GM12892 (cell line): ENCODE measurements at regions not wholly inside any gene's neighbourhood (a gene's known extent, or its start where the extent isn't known, plus 50 kb on each side); places are given as distances from the start of the nearest gene placed in this dataset.

Experiments used
- POLR2A ChIP-seq: IDR thresholded peaks from 2 replicates; pipeline ENCODE4 v1.6.1; 2011; ENCODE audit warnings: low read depth, low read length, control low read depth
- TAF1 ChIP-seq: IDR thresholded peaks from 2 replicates; pipeline ENCODE4 v1.6.1; 2011; ENCODE audit warnings: low read depth, mild to moderate bottlenecking, control low read depth, low read length, borderline replicate concordance

DNA sequence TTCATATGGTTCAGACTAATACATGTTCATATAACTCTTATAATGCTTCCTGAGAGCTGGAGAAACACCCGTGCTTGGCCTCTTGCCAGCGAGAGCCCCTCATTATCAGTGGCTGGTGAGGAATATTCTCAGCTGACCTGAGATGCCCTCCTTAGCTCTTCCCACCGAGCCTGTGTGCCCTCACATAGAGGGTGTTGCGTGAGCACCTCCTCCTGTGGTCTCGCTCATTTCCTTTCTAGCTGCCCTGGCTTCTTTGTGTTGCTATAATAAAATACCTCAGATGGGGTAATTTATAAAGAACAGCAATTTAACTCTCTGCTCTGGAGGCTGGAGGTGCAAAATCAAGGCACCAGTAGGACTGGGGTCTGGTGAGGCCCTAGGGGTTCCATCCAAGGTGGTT is 80.5 kb upstream of the ALKAL2 start:
- TF ChIP-seq TAF1 (no peak), POLR2A (no peak)
